DMS79 (cell line): ENCODE measurements at regions not wholly inside any gene's neighbourhood (a gene's known extent, or its start where the extent isn't known, plus 50 kb on each side); places are given as distances from the start of the nearest gene placed in this dataset.
"Not testable (repeated sequence)": the region's sequence is repeated elsewhere in the genome, so short reads cannot be mapped to it uniquely, and the experiment has no call there.

Experiments used
- DNase-seq: peaks from one replicate; lab custom pipeline; 2025; lab: John Stamatoyannopoulos, UW

- DNase-seq: no peak
These were observed 556.4 kb upstream of the CCDC54 start for GRCh38 chr3:106820726-106821362.

GRCh38 chr3:106821801-106822200 is 555.4 kb upstream of the CCDC54 start:
- no peak for DNase-seq

- no peak for DNase-seq
These were observed 555.0 kb upstream of the CCDC54 start for GRCh38 chr3:106822204-106822603.

GRCh38 chr3:106823701-106824100 is 553.5 kb upstream of the CCDC54 start:
- no peak for DNase-seq

GRCh38 chr3:106824856-106825255 is 552.4 kb upstream of the CCDC54 start:
- DNase-seq: no peak

- no peak for DNase-seq
These were observed 551.2 kb upstream of the CCDC54 start for GRCh38 chr3:106825962-106826605.

- no peak for DNase-seq
These were observed 550.4 kb upstream of the CCDC54 start for GRCh38 chr3:106826791-106827311.

- DNase-seq: no peak
These were observed 549.6 kb upstream of the CCDC54 start for GRCh38 chr3:106827515-106828213.

GRCh38 chr3:106829206-106829605 is 548.0 kb upstream of the CCDC54 start:
- no peak for DNase-seq

- no peak for DNase-seq
These were observed 546.9 kb upstream of the CCDC54 start for GRCh38 chr3:106830334-106830733.

GRCh38 chr3:106836906-106837305 is 540.3 kb upstream of the CCDC54 start:
- DNase-seq: no peak

- DNase-seq: no peak
These were observed 539.6 kb upstream of the CCDC54 start for GRCh38 chr3:106837616-106838015.

GRCh38 chr3:106839576-106840280 is 537.5 kb upstream of the CCDC54 start:
- no peak for DNase-seq

- no peak for DNase-seq
These were observed 536.9 kb upstream of the CCDC54 start for GRCh38 chr3:106840319-106840718.

GRCh38 chr3:106842151-106842550 is 535.1 kb upstream of the CCDC54 start:
- no peak for DNase-seq

GRCh38 chr3:106844638-106845037 is 532.6 kb upstream of the CCDC54 start:
- DNase-seq: no peak

GRCh38 chr3:106848099-106848498 is 529.1 kb upstream of the CCDC54 start:
- DNase-seq: no peak

- no peak for DNase-seq
These were observed 526.8 kb upstream of the CCDC54 start for GRCh38 chr3:106850437-106850836.

GRCh38 chr3:106858321-106858720 is 518.9 kb upstream of the CCDC54 start:
- not testable (repeated sequence) for DNase-seq

- no peak for DNase-seq
These were observed 517.1 kb upstream of the CCDC54 start for GRCh38 chr3:106860182-106860581.

GRCh38 chr3:106862067-106862466 is 515.2 kb upstream of the CCDC54 start:
- DNase-seq: no peak

- no peak for DNase-seq
These were observed 499.6 kb upstream of the CCDC54 start for GRCh38 chr3:106877627-106878026.
